WTC11 (cell line): ENCODE measurements at regions not wholly inside any gene's neighbourhood (a gene's known extent, or its start where the extent isn't known, plus 50 kb on each side); places are given as distances from the start of the nearest gene placed in this dataset.

Experiments used
- ATAC-seq: fragments of 200-7000 bp; cut with Tn5 transposase; 2 replicates; pipeline ENCODE4 v1.10.0; 2021; ENCODE audit warnings: mild to moderate bottlenecking, moderate library complexity
- CTCF ChIA-PET: fragments of 300-600 bp; sonication (Branson Sonifier 250); formaldehyde crosslinking; loops from one replicate; lab custom pipeline; 2021; ENCODE audit warnings: antibody characterized with exemption; lab: Charles Lee
- POLR2A ChIA-PET: fragments of 350-600 bp; sonication (Branson Sonifier 250); formaldehyde crosslinking; loops from one replicate; lab custom pipeline; 2021; ENCODE audit warnings: antibody characterized with exemption; lab: Charles Lee
- DNase-seq: peaks from one replicate; pipeline ENCODE4 v3.0.0; 2021; ENCODE audit warnings: low spot score
- H3K27ac Mint-ChIP-seq: 2 replicates; pipeline ENCODE4 v1.8.0; 2021; ENCODE audit warnings: mixed read lengths
- H3K27me3 Mint-ChIP-seq: 2 replicates; pipeline ENCODE4 v1.8.0; 2021; ENCODE audit warnings: low read depth, mild to moderate bottlenecking, moderate library complexity, mixed read lengths
- H3K36me3 Mint-ChIP-seq: 2 replicates; pipeline ENCODE4 v1.8.0; 2021; ENCODE audit warnings: mixed read lengths
- H3K4me1 Mint-ChIP-seq: 2 replicates; pipeline ENCODE4 v1.8.0; 2022; ENCODE audit warnings: mixed read lengths
- H3K4me3 Mint-ChIP-seq: 2 replicates; pipeline ENCODE4 v1.8.0; 2021; ENCODE audit warnings: mild to moderate bottlenecking, moderate library complexity, mixed read lengths
- H3K9me3 Mint-ChIP-seq: 2 replicates; pipeline ENCODE4 v1.8.0; 2021; ENCODE audit warnings: mixed read lengths
- AFF4 ChIP-seq: sonication (generic); formaldehyde crosslinking; IDR thresholded peaks from 2 replicates; pipeline ENCODE4 v1.8.1; 2023; ENCODE audit warnings: mild to moderate bottlenecking, missing genetic modification reagents, borderline replicate concordance
- ARID4B ChIP-seq: sonication (generic); formaldehyde crosslinking; IDR thresholded peaks from 2 replicates; pipeline ENCODE4 v1.8.0; 2023; ENCODE audit warnings: missing genetic modification reagents, mild to moderate bottlenecking, borderline replicate concordance
- ATF1 ChIP-seq: sonication (generic); formaldehyde crosslinking; IDR thresholded peaks from 2 replicates; pipeline ENCODE4 v1.8.1; 2023; ENCODE audit warnings: mild to moderate bottlenecking, moderate library complexity, missing genetic modification reagents
- ATF6 ChIP-seq: sonication (generic); formaldehyde crosslinking; IDR thresholded peaks from 2 replicates; pipeline ENCODE4 v1.8.1; 2023; ENCODE audit warnings: mild to moderate bottlenecking, missing genetic modification reagents
- CREB1 ChIP-seq: sonication (generic); formaldehyde crosslinking; IDR thresholded peaks from 2 replicates; pipeline ENCODE4 v1.8.0; 2023; ENCODE audit warnings: mild to moderate bottlenecking, missing genetic modification reagents
- CTCF ChIP-seq: fragments of 200-600 bp; IDR thresholded peaks from 2 replicates; pipeline ENCODE4 v1.8.0; 2022; ENCODE audit warnings: antibody characterized with exemption
- HMGXB4 ChIP-seq: sonication (generic); formaldehyde crosslinking; IDR thresholded peaks from 2 replicates; pipeline ENCODE4 v1.8.1; 2023; ENCODE audit warnings: mild to moderate bottlenecking, moderate library complexity, missing genetic modification reagents
- JAZF1 ChIP-seq: fragments of 250-450 bp; sonication (Bioruptor Pico); IDR thresholded peaks from 2 replicates; pipeline ENCODE4 v1.9.0; 2021; ENCODE audit warnings: moderate library complexity, mild to moderate bottlenecking, inconsistent platforms
- NFE2L1 ChIP-seq: sonication (generic); formaldehyde crosslinking; IDR thresholded peaks from 2 replicates; pipeline ENCODE4 v1.8.1; 2023; ENCODE audit warnings: missing genetic modification reagents
- NFYB ChIP-seq: sonication (generic); formaldehyde crosslinking; conservative IDR thresholded peaks from 2 replicates; pipeline ENCODE4 v1.8.0; 2022; ENCODE audit warnings: low read depth, missing genetic modification reagents
- OVOL2 ChIP-seq: fragments of 250-450 bp; sonication (Bioruptor Pico); IDR thresholded peaks from 2 replicates; pipeline ENCODE4 v1.9.0; 2021; ENCODE audit warnings: mild to moderate bottlenecking, borderline replicate concordance
- PRRX2 ChIP-seq: fragments of 250-450 bp; sonication (Bioruptor Pico); IDR thresholded peaks from 2 replicates; pipeline ENCODE4 v1.8.0; 2021; ENCODE audit warnings: mild to moderate bottlenecking
- SMAD3 ChIP-seq: sonication (generic); formaldehyde crosslinking; IDR thresholded peaks from 2 replicates; pipeline ENCODE4 v1.8.0; 2022; ENCODE audit warnings: missing genetic modification reagents, mild to moderate bottlenecking, borderline replicate concordance
- ZNF416 ChIP-seq: fragments of 250-450 bp; sonication (Bioruptor Pico); IDR thresholded peaks from 2 replicates; pipeline ENCODE4 v1.9.0; 2021; ENCODE audit warnings: mild to moderate bottlenecking, inconsistent platforms
- ZNF532 ChIP-seq: fragments of 250-450 bp; sonication (Bioruptor Pico); IDR thresholded peaks from 2 replicates; pipeline ENCODE4 v1.9.0; 2021; ENCODE audit warnings: mild to moderate bottlenecking, borderline replicate concordance

- Mint-ChIP-seq H3K27ac (no peak overlapping the region), H3K27me3 (no peaks in the 10 kb centered on the region; the same call in 1 of the 2 replicates), H3K4me3 (no peak overlapping the region), H3K36me3 (no peaks in the 10 kb centered on the region), H3K9me3 (peaks cover 6% of the 10 kb centered on the region; the same call in 1 of the 2 replicates), H3K4me1 (no peaks in the 10 kb centered on the region)
- ATAC-seq (no peak), DNase-seq (no peak)
- CTCF ChIA-PET = no interaction called here
- TF ChIP-seq ARID4B = no peak
- no peak for TF ChIP-seq PRRX2
- no peak for TF ChIP-seq ATF6 (CRISPR knock-in tag)
- TF ChIP-seq NFE2L1 = no peak
- TF ChIP-seq HMGXB4 (CRISPR knock-in tag) = no peak
- no peak for TF ChIP-seq OVOL2
- TF ChIP-seq JAZF1 (CRISPR knock-in tag) = no peak
- no peak for TF ChIP-seq CTCF
- TF ChIP-seq SMAD3 (CRISPR knock-in tag) = no peak
- POLR2A ChIA-PET = no interaction called here
These were observed 333.9 kb downstream of the EIPR1 start for GRCh38 chr2:3043726-3044125.

- Mint-ChIP-seq H3K4me3 (no peak overlapping the region), H3K4me1 (no peaks in the 10 kb centered on the region), H3K27ac (no peak overlapping the region), H3K27me3 (no peaks in the 10 kb centered on the region; the same call in 1 of the 2 replicates), H3K9me3 (peaks cover 6% of the 10 kb centered on the region; the same call in 1 of the 2 replicates), H3K36me3 (no peaks in the 10 kb centered on the region)
- no peak for ATAC-seq
- ChIA-PET POLR2A (no interaction called here), CTCF (no interaction called here)
- DNase-seq = no peak
- no peak for TF ChIP-seq NFYB (CRISPR knock-in tag)
- TF ChIP-seq ZNF532 = no peak
- no peak for TF ChIP-seq CREB1 (CRISPR knock-in tag)
- TF ChIP-seq ATF1 = no peak
- TF ChIP-seq OVOL2 = no peak
- no peak for TF ChIP-seq ZNF416 (CRISPR knock-in tag)
- no peak for TF ChIP-seq AFF4
These were observed 334.7 kb downstream of the EIPR1 start for GRCh38 chr2:3042601-3043585.
